Stimulated activated CD4-positive, alpha-beta T cell treated with anti-CD3 and anti-CD28 coated beads, Interleukin-2, amount 100 ng/mL, for 48 hours (primary cell): ENCODE measurements at regions not wholly inside any gene's neighbourhood (a gene's known extent, or its start where the extent isn't known, plus 50 kb on each side); places are given as distances from the start of the nearest gene placed in this dataset.

ENCODE experiments used
- DNase-seq, 2 donors: peaks; one replicate each; pipeline ENCODE4 v3.0.0-alpha.2; 2020

- no peak for DNase-seq
These were observed 152.5 kb upstream of the NFIB start for GRCh38 chr9:14466429-14466818.

GRCh38 chr9:14462950-14463349, 149.0 kb upstream of the NFIB start:
- DNase-seq = no peak

GRCh38 chr9:14455243-14455642, 141.3 kb upstream of the NFIB start:
- no peak for DNase-seq

- DNase-seq = no peak
These were observed 139.3 kb upstream of the NFIB start for GRCh38 chr9:14453286-14453685.

GRCh38 chr9:14452539-14452938, 138.6 kb upstream of the NFIB start:
- no peak for DNase-seq

GRCh38 chr9:14451949-14452348, 138.0 kb upstream of the NFIB start:
- no peak for DNase-seq

- DNase-seq = no peak
These were observed 133.2 kb upstream of the NFIB start for GRCh38 chr9:14447103-14447502.

GRCh38 chr9:14445946-14446345, 132.0 kb upstream of the NFIB start:
- no peak for DNase-seq

GRCh38 chr9:14442956-14443355, 129.0 kb upstream of the NFIB start:
- DNase-seq = no peak

- no peak for DNase-seq
These were observed 128.2 kb upstream of the NFIB start for GRCh38 chr9:14441976-14442651.

- DNase-seq = no peak
These were observed 127.2 kb upstream of the NFIB start for GRCh38 chr9:14441115-14441514.

GRCh38 chr9:14440062-14440461, 126.1 kb upstream of the NFIB start:
- DNase-seq = no peak

- no peak for DNase-seq
These were observed 125.6 kb upstream of the NFIB start for GRCh38 chr9:14439555-14439954.

- DNase-seq = no peak
These were observed 124.5 kb upstream of the NFIB start for GRCh38 chr9:14438232-14439021.

- DNase-seq = no peak
These were observed 123.7 kb upstream of the NFIB start for GRCh38 chr9:14437354-14438231.

GRCh38 chr9:14435871-14436270, 121.9 kb upstream of the NFIB start:
- DNase-seq = no peak

- no peak for DNase-seq
These were observed 121.2 kb upstream of the NFIB start for GRCh38 chr9:14434971-14435718.

- DNase-seq = no peak
These were observed 120.2 kb upstream of the NFIB start for GRCh38 chr9:14434158-14434504.

- DNase-seq = no peak
These were observed 119.6 kb upstream of the NFIB start for GRCh38 chr9:14433351-14434157.

GRCh38 chr9:14432666-14433350, 118.9 kb upstream of the NFIB start:
- DNase-seq = no peak

GRCh38 chr9:14428781-14429230, 114.9 kb upstream of the NFIB start:
- DNase-seq = peak; percentile 31 to 45
